ENCODE measurements at regions not wholly inside any gene's neighbourhood (a gene's known extent, or its start where the extent isn't known, plus 50 kb on each side); places are given as distances from the start of the nearest gene placed in this dataset.
A peak's percentile ranks its signal among the peaks of the same experiment; 100 is the strongest.

- H3K27ac ChIP-seq, result no peak overlapping the region
- no peak for TF ChIP-seq ZFX (IDR thresholded peaks at IDR 0.05; ENCODE audit: borderline replicate concordance)
- TF ChIP-seq CTCF (IDR thresholded peaks at IDR 0.05), result peak; percentile 93
These were observed 208.8 kb downstream of the RNF144B start for GRCh38 chr6:18595774-18596530.

DNA sequence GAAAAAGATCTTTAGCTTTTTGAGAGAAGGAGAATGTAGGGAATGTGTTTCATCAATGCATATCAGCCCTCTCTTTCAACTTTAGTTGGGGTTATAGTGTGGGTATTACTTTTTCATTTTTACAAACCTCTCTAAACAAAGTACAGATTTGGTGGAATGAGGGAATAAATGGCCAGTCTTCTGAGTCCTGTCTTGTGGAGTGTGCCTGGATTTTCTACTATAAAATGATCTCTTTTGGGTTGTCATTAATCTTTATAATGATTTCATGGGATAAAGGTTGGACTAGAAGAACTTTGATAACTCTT lies 209.3 kb downstream of the RNF144B start:
- TF ChIP-seq CTCF (IDR thresholded peaks at IDR 0.05), result peak; percentile 46
- TF ChIP-seq ZFX (IDR thresholded peaks at IDR 0.05; ENCODE audit: borderline replicate concordance), result no peak
- H3K27ac ChIP-seq, result no peak overlapping the region

DNA sequence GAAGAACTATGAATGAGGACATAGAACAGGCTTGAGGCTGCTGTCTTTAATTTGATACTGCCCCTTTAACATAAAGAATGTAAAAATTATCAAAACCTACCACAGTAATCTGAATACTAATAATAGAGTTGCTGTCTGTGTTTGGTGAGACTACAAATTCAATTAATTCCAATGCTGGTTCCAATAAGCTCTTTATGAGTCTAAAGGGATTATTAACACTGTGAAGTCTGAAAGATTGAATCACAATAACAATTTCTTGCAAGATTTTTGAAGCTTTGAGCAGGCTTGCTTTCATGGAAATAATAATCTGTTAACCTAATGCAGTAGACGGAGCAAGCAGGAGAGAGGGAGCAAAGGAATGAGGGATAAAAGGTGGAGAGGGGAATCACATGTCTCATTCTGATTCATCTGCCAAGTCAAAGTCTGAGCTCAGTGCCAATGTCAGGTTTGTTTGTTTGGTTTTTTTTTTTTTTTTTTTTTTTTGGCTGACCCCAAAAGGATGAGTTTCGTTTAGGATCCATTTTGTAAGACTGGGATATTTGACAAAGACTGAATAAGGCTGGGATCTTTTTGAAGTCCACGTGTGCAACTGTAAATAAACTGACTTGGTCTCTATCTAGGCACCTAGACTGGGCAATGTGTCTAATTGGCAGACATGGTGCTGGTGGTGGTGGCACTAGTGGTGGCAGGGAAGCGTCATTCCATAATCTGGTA lies 211.6 kb downstream of the RNF144B start:
- TF ChIP-seq ZFX (IDR thresholded peaks at IDR 0.05; ENCODE audit: borderline replicate concordance) (no peak), CTCF (IDR thresholded peaks at IDR 0.05) (no peak)
- H3K27ac ChIP-seq, result no peak overlapping the region

DNA sequence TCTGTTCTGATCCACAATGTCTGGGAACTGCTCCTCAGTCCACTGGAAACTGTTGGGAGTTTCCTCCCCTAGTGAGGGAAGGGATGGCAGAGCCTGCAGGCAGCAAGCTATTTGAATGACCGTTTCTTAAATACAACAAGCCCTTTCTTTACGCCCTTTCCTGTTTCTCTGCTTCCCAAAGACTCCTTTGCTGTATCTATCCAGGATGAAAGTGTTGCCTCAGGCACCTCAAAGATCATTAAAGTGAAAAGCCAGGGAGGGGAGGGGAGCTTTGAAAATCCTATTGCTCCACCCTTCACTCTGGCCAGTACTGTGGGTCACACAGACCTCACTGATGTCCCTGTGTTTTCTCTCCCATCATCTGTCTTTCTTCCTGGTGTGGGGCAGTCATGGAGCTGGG lies 213.1 kb downstream of the RNF144B start:
- no peak for TF ChIP-seq ZFX (IDR thresholded peaks at IDR 0.05; ENCODE audit: borderline replicate concordance)
- TF ChIP-seq CTCF (IDR thresholded peaks at IDR 0.05), result no peak
- H3K27ac ChIP-seq, result no peak overlapping the region

DNA sequence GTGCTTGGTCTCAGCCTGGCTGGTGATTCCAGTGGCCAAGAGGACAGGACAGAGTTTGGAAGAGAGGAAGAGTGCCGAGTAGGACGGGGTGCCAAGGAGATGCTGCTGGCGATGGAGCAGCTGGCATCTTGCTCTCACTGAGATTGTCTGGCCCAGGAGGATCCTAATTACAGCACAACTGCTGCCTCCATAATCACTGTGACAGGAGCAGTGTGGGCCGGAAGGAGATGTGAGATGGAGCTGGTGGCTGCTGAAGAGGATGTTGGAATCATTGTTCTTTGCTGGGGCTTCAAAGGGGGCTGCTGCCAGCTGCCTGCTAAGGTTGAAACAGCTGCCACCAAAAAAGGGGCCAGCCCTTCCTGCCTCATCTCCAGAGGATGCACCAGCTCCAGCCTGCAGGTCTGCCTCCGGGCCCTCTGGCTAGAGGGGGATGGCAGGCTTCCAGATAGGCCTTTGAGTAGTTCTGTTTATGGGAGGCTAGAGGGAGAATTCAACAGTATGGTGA lies 214.4 kb downstream of the RNF144B start:
- no peak overlapping the region for H3K27ac ChIP-seq
- TF ChIP-seq ZFX (IDR thresholded peaks at IDR 0.05; ENCODE audit: borderline replicate concordance) (no peak), CTCF (IDR thresholded peaks at IDR 0.05) (no peak)

GRCh38 chr6:18602931-18603330 lies 215.8 kb downstream of the RNF144B start:
- TF ChIP-seq ZFX (IDR thresholded peaks at IDR 0.05; ENCODE audit: borderline replicate concordance), result no peak
- no peak for TF ChIP-seq CTCF (IDR thresholded peaks at IDR 0.05)
- H3K27ac ChIP-seq, result no peak overlapping the region

- TF ChIP-seq CTCF (IDR thresholded peaks at IDR 0.05) (no peak), ZFX (IDR thresholded peaks at IDR 0.05; ENCODE audit: borderline replicate concordance) (no peak)
- H3K27ac ChIP-seq, result no peak overlapping the region
These were observed 216.2 kb downstream of the RNF144B start for GRCh38 chr6:18603361-18603760.
